OCI-LY1 (cell line): ENCODE measurements at regions not wholly inside any gene's neighbourhood (a gene's known extent, or its start where the extent isn't known, plus 50 kb on each side); places are given as distances from the start of the nearest gene placed in this dataset.

Experiments used
- H2AFZ ChIP-seq: fragments of 200-600 bp; sonication (generic), shearing (Covaris generic); 2 replicates; pipeline ENCODE4 v1.6.0; 2014; ENCODE audit warnings: antibody characterized with exemption, mild to moderate bottlenecking, low read length
- H3F3A ChIP-seq: fragments of 200-600 bp; sonication (generic), shearing (Covaris generic); 2 replicates; pipeline ENCODE4 v1.6.0; 2014; ENCODE audit warnings: mild to moderate bottlenecking, antibody characterized with exemption, low read length, moderate library complexity; ENCODE audit not compliant: insufficient read depth
- H3K27ac ChIP-seq: fragments of 200-600 bp; sonication (generic); 2 replicates; pipeline ENCODE4 v1.5.1; 2014; ENCODE audit warnings: low read length, mixed run types, mild to moderate bottlenecking, low read depth; ENCODE audit not compliant: poor library complexity, severe bottlenecking
- H3K27me3 ChIP-seq: fragments of 200-600 bp; sonication (generic); 2 replicates; pipeline ENCODE4 v1.6.0; 2014; ENCODE audit warnings: antibody characterized with exemption, mild to moderate bottlenecking, low read length, moderate library complexity; ENCODE audit not compliant: insufficient read depth
- H3K36me3 ChIP-seq: fragments of 200-600 bp; sonication (generic); 2 replicates; pipeline ENCODE4 v1.6.1; 2014; ENCODE audit warnings: mild to moderate bottlenecking, antibody characterized with exemption, low read length, moderate library complexity, mixed read lengths; ENCODE audit not compliant: insufficient read depth
- H3K4me1 ChIP-seq: fragments of 200-600 bp; sonication (generic); 2 replicates; pipeline ENCODE4 v1.5.1; 2014; ENCODE audit warnings: mild to moderate bottlenecking, low read length, moderate library complexity; ENCODE audit not compliant: insufficient read depth, severe bottlenecking
- H3K4me2 ChIP-seq: fragments of 200-600 bp; sonication (generic), shearing (Covaris generic); 2 replicates; pipeline ENCODE4 v1.6.1; 2014; ENCODE audit warnings: low read length
- H3K4me3 ChIP-seq: fragments of 200-600 bp; sonication (generic); 2 replicates; pipeline ENCODE4 v1.5.1; 2014; ENCODE audit warnings: low read length, low read depth, mild to moderate bottlenecking, mixed read lengths; ENCODE audit not compliant: poor library complexity, severe bottlenecking
- H3K79me2 ChIP-seq: fragments of 200-600 bp; shearing (Covaris generic); 2 replicates; pipeline ENCODE4 v1.6.1; 2016; ENCODE audit warnings: mixed run types, low read length, mixed read lengths; ENCODE audit not compliant: insufficient read depth
- H3K9ac ChIP-seq: fragments of 200-600 bp; sonication (generic), shearing (Covaris generic); 2 replicates; pipeline ENCODE4 v1.6.1; 2014; ENCODE audit warnings: mild to moderate bottlenecking, low read length, mixed read lengths
- H3K9me2 ChIP-seq: fragments of 200-600 bp; sonication (generic), shearing (Covaris generic); 2 replicates; pipeline ENCODE4 v1.6.1; 2014; ENCODE audit warnings: low read depth, mild to moderate bottlenecking, low read length, mixed read lengths
- H3K9me3 ChIP-seq: fragments of 200-600 bp; shearing (Covaris generic); 2 replicates; pipeline ENCODE4 v1.6.1; 2014; ENCODE audit warnings: low read length, mixed read lengths
- H4K20me1 ChIP-seq: fragments of 200-600 bp; sonication (generic), shearing (Covaris generic); 2 replicates; pipeline ENCODE4 v1.6.0; 2016; ENCODE audit warnings: mild to moderate bottlenecking, low read length; ENCODE audit not compliant: insufficient read depth
- CTCF ChIP-seq: fragments of 200-600 bp; sonication (generic), shearing (Covaris generic); IDR thresholded peaks from 2 replicates; pipeline ENCODE4 v1.5.1; 2017; ENCODE audit warnings: mild to moderate bottlenecking, antibody characterized with exemption, low read length, moderate library complexity, mixed read lengths
- EZH2 ChIP-seq: fragments of 200-600 bp; sonication (generic), shearing (Covaris generic); IDR thresholded peaks from 2 replicates; pipeline ENCODE4 v1.8.0; 2017; ENCODE audit warnings: borderline replicate concordance, mixed run types, mild to moderate bottlenecking, antibody characterized with exemption, low read length, moderate library complexity, mixed read lengths

DNA sequence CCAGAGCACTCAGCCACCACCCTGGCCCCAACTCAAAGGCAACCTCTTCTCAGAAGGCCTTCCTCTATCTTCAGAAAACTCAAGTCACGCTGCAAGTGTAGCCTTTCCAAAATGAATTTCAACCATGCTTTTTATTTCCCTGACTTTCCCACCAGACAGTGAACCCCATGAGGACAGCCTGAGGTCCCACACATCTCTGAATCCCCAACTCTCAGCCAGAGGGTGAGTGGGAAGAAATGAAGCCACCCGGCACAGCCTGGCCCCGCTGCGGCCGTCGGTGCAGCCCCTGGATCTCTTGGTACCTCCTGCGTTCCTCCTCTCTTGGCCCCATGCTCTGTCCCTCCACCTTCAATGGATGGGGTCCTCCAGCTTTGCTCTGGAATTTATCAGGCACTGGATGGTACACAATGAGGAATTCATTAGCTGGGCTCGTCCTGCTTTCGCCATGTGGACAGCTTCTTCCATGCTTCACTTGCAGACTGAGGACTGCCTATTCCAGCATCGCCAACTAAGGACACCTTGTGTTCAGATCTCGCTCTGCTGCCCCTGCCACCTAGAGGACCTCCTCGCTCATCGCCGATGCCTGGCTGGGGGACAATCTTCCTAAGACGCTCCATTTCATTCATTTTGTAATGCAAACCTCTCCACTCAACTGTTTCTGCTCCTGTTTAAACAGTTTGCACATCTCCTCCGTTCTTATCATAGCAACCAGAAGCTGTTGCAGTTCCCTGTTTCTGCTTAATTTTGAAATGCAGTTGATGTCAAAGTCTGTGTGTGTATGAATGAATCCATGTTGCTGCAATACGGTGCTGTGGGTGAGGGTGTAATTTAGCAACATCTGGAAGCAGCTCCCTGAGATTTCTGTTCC lies 672.1 kb downstream of the TBC1D22A start:
- Histone ChIP-seq H3K36me3 (no peaks in the 10 kb centered on the region), H3F3A (no peaks in the 10 kb centered on the region)

DNA sequence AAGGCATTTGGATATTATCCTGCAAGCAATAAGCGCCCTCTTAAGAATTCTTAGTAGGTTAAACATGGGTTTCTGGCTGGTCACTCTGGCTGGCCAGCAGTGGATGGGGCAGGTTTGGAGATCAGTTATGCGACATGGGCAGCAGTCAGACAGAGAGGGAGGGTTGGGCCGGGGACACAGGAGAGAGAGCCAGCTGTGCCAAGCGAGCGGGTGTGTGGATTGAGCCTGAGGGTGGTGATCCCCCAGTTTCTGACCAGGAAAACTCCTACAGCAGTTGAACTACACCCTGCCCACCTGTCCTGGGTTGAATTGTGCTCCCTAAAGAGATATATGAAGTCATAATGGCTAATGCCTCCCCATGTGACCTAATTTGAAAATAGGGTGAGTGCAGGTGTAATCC lies 671.2 kb downstream of the TBC1D22A start:
- no peaks in the 10 kb centered on the region for H3K79me2 ChIP-seq
- no peaks in the 10 kb centered on the region for H4K20me1 ChIP-seq
- no peak overlapping the region for H2AFZ ChIP-seq
- no peaks in the 10 kb centered on the region; the same call in 1 of the 2 replicates for H3K9me3 ChIP-seq
- H3K9me2 ChIP-seq: no peaks in the 10 kb centered on the region
- H3K4me3 ChIP-seq: no peak overlapping the region
- H3K27ac ChIP-seq: no peak overlapping the region
- H3K4me2 ChIP-seq: no peak overlapping the region
- no peaks in the 10 kb centered on the region for H3F3A ChIP-seq
- H3K4me1 ChIP-seq: no peaks in the 10 kb centered on the region
- no peaks in the 10 kb centered on the region for H3K36me3 ChIP-seq
- no peaks in the 10 kb centered on the region for H3K27me3 ChIP-seq
- no peak for TF ChIP-seq EZH2
- no peak for TF ChIP-seq CTCF
- H3K9ac ChIP-seq: no peak overlapping the region

More for the DNA sequence above, 672.1 kb downstream of the TBC1D22A start:
- no peaks in the 10 kb centered on the region for H3K9me2 ChIP-seq
- H3K9ac ChIP-seq: no peak overlapping the region
- no peak overlapping the region for H3K4me2 ChIP-seq
- H3K27ac ChIP-seq: no peak overlapping the region
- H4K20me1 ChIP-seq: no peaks in the 10 kb centered on the region
- no peak for TF ChIP-seq CTCF
- TF ChIP-seq EZH2: no peak
- H3K27me3 ChIP-seq: no peaks in the 10 kb centered on the region
- H3K79me2 ChIP-seq: no peaks in the 10 kb centered on the region
- H3K9me3 ChIP-seq: no peaks in the 10 kb centered on the region; the same call in 1 of the 2 replicates
- no peaks in the 10 kb centered on the region for H3K4me1 ChIP-seq
- no peak overlapping the region for H3K4me3 ChIP-seq
- H2AFZ ChIP-seq: no peak overlapping the region

- H3K9me3 ChIP-seq: no peaks in the 10 kb centered on the region; the same call in 1 of the 2 replicates
- no peak overlapping the region for H2AFZ ChIP-seq
- H3K27ac ChIP-seq: no peak overlapping the region
- no peaks in the 10 kb centered on the region for H3K27me3 ChIP-seq
- H4K20me1 ChIP-seq: no peaks in the 10 kb centered on the region
- TF ChIP-seq CTCF (no peak), EZH2 (no peak)
- H3F3A ChIP-seq: no peaks in the 10 kb centered on the region
- H3K4me1 ChIP-seq: no peaks in the 10 kb centered on the region
- H3K4me2 ChIP-seq: no peak overlapping the region
- H3K79me2 ChIP-seq: no peaks in the 10 kb centered on the region
- H3K36me3 ChIP-seq: no peaks in the 10 kb centered on the region
- H3K9me2 ChIP-seq: no peaks in the 10 kb centered on the region
- H3K9ac ChIP-seq: no peak overlapping the region
- no peak overlapping the region for H3K4me3 ChIP-seq
Measured at GRCh38 chr22:47432683-47433082, 670.2 kb downstream of the TBC1D22A start.
